HG03039 (cell line): ENCODE measurements at regions not wholly inside any gene's neighbourhood (a gene's known extent, or its start where the extent isn't known, plus 50 kb on each side); places are given as distances from the start of the nearest gene placed in this dataset.
"Not testable (repeated sequence)": the region's sequence is repeated elsewhere in the genome, so short reads cannot be mapped to it uniquely, and the experiment has no call there.

Experiments
- ATAC-seq: cut with Tn5 transposase; IDR thresholded peaks from one replicate; pipeline ENCODE4 v1.9.1; 2021; ENCODE audit warnings: mild to moderate bottlenecking, moderate library complexity; ENCODE audit not compliant: unreplicated experiment

DNA sequence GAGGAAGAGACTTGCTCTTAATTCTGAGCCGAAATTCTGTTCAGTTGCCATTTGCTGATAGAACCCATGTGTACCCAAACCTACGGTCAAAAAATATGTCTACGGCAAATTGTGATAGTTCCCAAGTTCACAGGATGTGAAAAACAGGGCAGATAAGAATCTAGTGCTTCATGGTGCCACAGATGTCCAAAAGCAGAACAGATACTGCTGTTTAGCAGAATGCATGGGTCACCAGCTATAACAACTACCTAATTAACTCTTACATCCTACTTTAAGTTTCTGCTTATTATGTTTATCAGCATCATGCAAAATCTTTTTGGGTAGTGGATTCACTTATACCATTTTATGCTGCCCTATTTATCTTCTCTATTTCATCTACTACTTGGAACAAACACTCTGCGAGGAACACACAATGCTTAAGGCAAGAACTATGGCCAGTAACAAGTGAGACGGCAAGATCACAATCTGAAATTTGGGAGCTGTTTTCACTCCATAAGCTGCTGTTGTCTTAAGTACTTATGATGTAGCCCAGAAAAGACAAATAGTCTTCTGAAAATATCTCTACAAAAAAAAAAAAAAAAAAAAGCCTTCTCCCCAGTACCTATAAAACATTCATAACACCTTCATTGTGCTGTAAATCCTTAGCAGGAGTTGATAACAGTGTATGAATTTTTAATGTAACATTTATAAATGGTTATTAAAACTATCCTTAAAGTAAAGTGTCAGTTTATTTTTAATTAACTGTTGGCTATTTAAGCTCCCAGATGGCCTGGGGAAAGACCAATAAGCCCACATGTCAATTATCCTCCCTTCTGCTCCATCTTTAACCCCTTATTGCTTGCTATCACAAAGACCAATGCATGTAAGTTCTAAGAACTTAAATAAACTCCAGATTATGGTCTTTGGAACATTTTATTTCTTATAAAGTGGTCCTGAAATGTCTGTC is 232.3 kb downstream of the TLR4 start:
- ATAC-seq, result no peak

DNA sequence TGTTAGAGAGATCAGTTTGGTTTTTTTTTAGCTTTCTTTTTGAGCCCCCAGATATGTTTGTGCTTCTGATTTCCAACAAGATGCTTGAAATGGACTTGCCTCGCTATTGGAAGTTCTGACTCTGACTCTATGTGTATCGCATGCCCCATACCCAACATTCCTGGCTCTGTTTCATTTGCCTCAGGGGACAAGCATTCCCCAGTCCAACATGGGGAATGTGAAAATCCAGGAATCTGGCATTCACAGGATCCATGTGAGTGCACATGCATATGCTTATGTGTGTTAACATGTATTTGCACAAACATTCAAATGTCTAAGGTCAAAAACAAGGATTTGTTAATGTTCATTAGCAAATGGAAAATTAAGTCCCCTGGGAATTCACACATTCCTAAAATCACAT is 233.9 kb downstream of the TLR4 start:
- ATAC-seq, result no peak

GRCh38 chr9:117938896-117939295 is 234.7 kb downstream of the TLR4 start:
- no peak for ATAC-seq

DNA sequence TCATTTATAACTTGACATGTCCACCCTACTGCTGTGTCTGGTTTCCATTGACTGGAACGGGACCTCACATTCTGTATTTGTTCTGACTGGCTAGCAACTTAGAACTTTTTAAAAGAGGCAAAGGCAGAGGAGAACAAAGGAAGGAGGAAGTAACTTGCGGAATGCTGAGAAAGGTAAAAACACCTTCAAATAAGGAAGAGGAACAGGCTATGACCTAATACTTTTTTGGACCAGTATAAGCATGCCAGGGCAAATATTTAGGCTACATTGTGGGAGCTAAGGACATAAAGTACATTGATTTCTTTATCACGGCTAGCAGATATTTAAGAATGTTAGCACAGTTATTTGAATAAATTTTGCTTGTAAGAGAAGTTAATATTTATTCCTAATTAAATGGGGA is 240.5 kb downstream of the TLR4 start:
- not testable (repeated sequence) for ATAC-seq

GRCh38 chr9:117945286-117945685 is 241.1 kb downstream of the TLR4 start:
- ATAC-seq, result no peak

GRCh38 chr9:117951127-117951526 is 246.9 kb downstream of the TLR4 start:
- no peak for ATAC-seq

GRCh38 chr9:117952581-117952980 is 248.4 kb downstream of the TLR4 start:
- no peak for ATAC-seq

DNA sequence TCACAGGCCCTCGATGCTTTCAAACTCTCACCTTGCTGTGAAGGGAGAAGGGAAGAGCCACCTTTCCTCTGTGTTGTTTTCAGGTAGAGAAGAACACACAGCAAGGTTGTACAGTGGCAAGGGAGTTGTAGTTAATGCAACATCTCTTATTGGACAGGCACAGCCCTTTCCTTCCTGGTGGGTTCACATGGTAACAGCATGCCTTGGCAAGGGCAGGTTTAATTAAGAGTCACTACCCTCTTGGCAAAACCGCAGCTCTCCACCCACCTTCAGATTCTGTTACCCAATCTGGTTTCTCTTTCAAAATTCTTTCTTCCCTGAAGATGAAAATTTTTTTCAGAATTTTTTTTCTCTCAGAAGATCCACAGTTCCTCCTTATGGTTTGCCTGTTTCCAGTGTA is 253.1 kb downstream of the TLR4 start:
- ATAC-seq, result no peak

GRCh38 chr9:117958726-117959125 is 254.5 kb downstream of the TLR4 start:
- no peak for ATAC-seq

DNA sequence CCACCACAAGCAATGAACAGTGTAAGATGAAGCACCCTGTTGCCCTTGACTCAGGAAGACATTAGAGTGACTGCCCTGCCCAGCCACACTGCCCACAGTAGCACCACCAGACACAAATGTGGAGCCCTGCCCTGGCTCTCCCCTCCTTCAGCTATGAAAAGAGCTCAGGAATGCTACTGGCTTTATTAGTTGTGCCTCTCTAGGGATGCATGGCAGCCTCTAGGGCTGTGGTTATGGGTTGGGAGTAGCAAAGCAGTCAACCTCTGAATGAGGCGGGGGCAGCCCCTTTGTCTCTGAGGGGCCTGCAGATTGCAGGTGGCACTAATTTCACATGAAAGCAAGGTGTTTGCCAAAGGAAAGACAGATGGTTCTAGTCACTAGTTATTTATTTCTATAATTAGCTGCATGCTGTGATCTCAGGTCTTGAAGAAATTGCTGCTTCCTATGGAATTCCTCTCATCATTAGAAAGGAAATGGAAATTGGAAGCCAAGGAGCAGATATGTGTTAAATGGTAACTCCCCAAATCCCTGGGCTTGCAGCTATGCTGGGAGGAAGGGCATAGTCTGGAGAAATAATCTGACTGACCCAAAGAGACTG is 259.4 kb downstream of the TLR4 start:
- no peak for ATAC-seq

- no peak for ATAC-seq
Measured at GRCh38 chr9:117970276-117971050, 266.3 kb downstream of the TLR4 start.

DNA sequence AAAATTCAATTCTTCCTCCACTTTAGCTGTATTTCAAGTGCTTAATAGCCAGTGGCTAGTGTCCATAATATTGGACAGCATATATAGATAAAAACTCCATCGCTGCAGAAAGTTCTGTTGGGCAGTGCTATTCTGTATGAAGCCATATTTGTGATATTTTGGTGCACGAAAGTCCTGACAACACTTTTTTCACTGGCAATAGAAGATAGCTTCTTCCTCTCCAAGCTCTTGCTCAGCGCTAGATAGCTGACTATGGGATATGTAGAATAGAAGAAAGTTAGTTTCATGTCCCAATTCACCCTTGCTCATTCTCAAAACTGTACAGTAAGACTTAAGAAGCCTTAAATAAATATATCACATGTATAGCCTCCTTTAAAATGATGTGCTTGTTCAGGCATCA is 269.9 kb downstream of the TLR4 start:
- ATAC-seq, result no peak

DNA sequence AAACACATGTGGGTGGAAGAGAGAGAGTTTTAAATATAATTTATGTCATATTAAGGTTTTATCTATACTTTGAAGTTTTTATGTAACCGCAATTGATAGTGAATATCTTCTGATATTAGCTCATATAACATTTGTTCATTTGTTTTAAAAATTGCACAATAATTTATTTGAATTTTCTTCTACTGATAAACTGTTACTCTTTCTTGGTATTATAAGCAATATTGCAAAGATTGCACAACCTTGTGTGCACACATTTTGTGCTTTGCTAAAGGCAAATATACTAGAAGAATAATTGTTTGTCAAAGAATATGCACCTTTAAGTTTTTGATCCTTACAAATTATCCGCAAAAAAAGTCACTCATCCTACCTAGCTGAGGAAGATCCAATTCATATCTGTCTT is 275.7 kb downstream of the TLR4 start:
- no peak for ATAC-seq

- ATAC-seq, result no peak
Measured at GRCh38 chr9:117987945-117988344, 283.7 kb downstream of the TLR4 start.

- ATAC-seq, result no peak
Measured at GRCh38 chr9:117992006-117992405, 287.8 kb downstream of the TLR4 start.

GRCh38 chr9:118000581-118000980 is 296.4 kb downstream of the TLR4 start:
- no peak for ATAC-seq

- no peak for ATAC-seq
Measured at GRCh38 chr9:118003240-118003639, 299.0 kb downstream of the TLR4 start.

- no peak for ATAC-seq
Measured at GRCh38 chr9:118008246-118008645, 304.0 kb downstream of the TLR4 start.

DNA sequence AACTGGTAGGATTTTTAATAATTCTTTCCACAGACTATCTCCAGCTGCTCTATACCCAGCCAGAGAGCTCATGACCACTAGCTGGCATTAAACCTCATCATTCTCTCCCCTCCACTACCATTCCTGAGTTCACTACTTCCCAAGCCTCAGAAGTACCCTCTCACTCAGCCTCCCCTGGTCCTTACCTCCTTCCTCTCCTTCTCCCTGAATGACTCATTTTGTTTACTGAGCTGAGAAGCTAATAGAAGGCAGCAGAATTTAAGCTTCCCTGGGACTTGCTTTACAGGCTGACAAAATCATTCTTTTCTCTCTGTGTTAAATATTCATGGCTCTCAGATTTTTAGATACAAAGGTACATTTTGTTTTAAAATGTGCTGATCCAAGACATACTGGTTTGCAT is 305.4 kb downstream of the TLR4 start:
- ATAC-seq, result no peak

DNA sequence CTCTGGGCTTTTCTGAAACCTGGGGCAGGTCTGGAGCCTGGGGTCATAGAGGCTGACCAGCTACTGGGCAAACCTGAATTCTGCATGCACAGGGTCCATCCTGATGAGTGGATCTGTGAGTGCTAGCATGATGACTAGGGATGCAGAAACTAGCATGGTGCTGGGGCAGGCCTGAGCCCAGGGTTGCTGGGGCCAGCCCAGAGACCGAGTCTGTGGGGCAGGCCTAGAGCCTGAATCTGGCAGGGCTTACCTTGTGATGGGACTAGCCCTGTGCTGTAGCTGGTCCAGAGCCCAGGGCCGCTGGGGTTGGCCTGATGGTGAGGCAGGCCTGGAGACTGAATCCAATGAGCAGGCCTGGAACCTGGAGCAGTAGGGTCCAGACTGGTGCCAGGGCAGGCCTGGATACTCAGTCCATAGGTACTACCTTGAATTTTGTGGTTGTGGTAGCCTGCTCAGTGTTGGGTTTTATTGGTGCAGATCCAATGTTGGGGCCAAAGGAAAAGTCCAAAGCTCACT is 313.5 kb downstream of the TLR4 start:
- ATAC-seq, result no peak

GRCh38 chr9:118023644-118024043 is 319.4 kb downstream of the TLR4 start:
- ATAC-seq, result no peak
